GM21423 (cell line): ENCODE measurements at regions not wholly inside any gene's neighbourhood (a gene's known extent, or its start where the extent isn't known, plus 50 kb on each side); places are given as distances from the start of the nearest gene placed in this dataset.
"Not testable (repeated sequence)": the region's sequence is repeated elsewhere in the genome, so short reads cannot be mapped to it uniquely, and the experiment has no call there.

Source experiments
- ATAC-seq: cut with Tn5 transposase; IDR thresholded peaks from one replicate; pipeline ENCODE4 v1.9.1; 2021; ENCODE audit warnings: mild to moderate bottlenecking, moderate library complexity; ENCODE audit not compliant: unreplicated experiment

GRCh38 chr1:95854457-95854856, 620.4 kb downstream of the RWDD3 start:
- no peak for ATAC-seq

GRCh38 chr1:95863086-95863485, 629.1 kb downstream of the RWDD3 start:
- ATAC-seq: no peak

GRCh38 chr1:95865769-95866168, 631.8 kb downstream of the RWDD3 start:
- no peak for ATAC-seq

- no peak for ATAC-seq
Measured at GRCh38 chr1:95876276-95876675, 642.3 kb downstream of the RWDD3 start.

- ATAC-seq: no peak
Measured at GRCh38 chr1:95879498-95880050, 645.6 kb downstream of the RWDD3 start.

- ATAC-seq: no peak
Measured at GRCh38 chr1:95888941-95889390, 655.0 kb downstream of the RWDD3 start.

GRCh38 chr1:95889400-95889799, 655.4 kb downstream of the RWDD3 start:
- no peak for ATAC-seq

- ATAC-seq: no peak
Measured at GRCh38 chr1:95893921-95894320, 659.9 kb downstream of the RWDD3 start.

- no peak for ATAC-seq
Measured at GRCh38 chr1:95903060-95903459, 669.0 kb downstream of the RWDD3 start.

GRCh38 chr1:95905818-95906395, 671.9 kb downstream of the RWDD3 start:
- no peak for ATAC-seq

- ATAC-seq: not testable (repeated sequence)
Measured at GRCh38 chr1:95911739-95912138, 677.7 kb downstream of the RWDD3 start.

- no peak for ATAC-seq
Measured at GRCh38 chr1:95916616-95917015, 682.6 kb downstream of the RWDD3 start.

GRCh38 chr1:95924684-95925083, 690.7 kb downstream of the RWDD3 start:
- ATAC-seq: no peak

- ATAC-seq: no peak
Measured at GRCh38 chr1:95926331-95926730, 692.3 kb downstream of the RWDD3 start.

- ATAC-seq: no peak
Measured at GRCh38 chr1:95927061-95927460, 693.1 kb downstream of the RWDD3 start.

- ATAC-seq: no peak
Measured at GRCh38 chr1:95935719-95936118, 701.7 kb downstream of the RWDD3 start.

- no peak for ATAC-seq
Measured at GRCh38 chr1:95941121-95941798, 707.2 kb downstream of the RWDD3 start.

- ATAC-seq: no peak
Measured at GRCh38 chr1:95948023-95948422, 714.0 kb downstream of the RWDD3 start.

GRCh38 chr1:95951371-95952102, 717.5 kb downstream of the RWDD3 start:
- ATAC-seq: no peak

GRCh38 chr1:95953015-95953414, 719.0 kb downstream of the RWDD3 start:
- ATAC-seq: no peak

- no peak for ATAC-seq
Measured at GRCh38 chr1:95954585-95954984, 720.6 kb downstream of the RWDD3 start.

- ATAC-seq: no peak
Measured at GRCh38 chr1:95956215-95956614, 722.2 kb downstream of the RWDD3 start.
